ENCODE measurements at regions not wholly inside any gene's neighbourhood (a gene's known extent, or its start where the extent isn't known, plus 50 kb on each side); places are given as distances from the start of the nearest gene placed in this dataset.
"Not testable (repeated sequence)": the region's sequence is repeated elsewhere in the genome, so short reads cannot be mapped to it uniquely, and the experiment has no call there.

DNA sequence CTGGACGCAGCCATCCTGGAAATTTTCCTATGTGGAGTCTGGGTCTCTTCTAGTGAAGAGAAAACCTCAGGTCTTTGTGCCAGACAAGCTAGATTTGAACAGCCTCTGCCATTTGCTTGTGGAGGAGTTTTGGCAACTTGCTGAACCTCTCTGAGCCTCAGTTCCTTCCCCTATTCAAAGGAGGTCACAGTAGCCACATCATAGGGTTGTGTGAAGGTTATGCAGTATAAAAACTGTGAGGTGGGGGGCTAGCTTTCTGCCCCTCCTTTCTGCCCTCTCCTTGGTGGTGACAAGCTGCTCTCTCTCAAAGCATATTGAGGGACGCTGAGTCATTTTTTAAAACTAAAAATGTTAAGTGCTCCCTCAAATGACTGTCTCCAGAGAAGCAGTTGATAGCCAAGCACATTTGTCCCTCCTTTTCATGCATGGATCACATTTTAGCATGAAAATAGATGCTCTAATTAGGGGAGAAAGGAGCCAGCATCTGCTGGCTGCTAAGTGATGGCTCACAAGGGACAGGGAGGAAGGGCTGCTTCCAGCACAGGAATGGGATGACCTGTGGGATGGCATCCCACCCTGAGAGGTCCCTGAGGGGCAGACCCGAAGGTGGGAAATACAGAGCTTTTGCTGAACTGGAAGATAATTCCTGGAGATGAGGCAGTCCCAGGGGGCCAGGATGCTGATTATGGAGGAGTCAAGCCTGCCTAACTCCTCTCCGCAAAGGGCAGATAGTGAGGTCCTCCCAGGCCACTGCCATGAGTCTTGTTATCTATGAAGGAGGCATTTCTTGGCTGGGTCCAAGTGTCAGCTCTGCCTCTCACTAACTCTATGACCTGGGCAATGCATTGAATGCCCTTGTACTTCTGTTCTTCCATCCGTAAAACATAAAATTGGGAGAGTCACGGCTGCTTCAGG, 218.8 kb downstream of the RAB11FIP4 start:
- no peak for DNase-seq

DNA sequence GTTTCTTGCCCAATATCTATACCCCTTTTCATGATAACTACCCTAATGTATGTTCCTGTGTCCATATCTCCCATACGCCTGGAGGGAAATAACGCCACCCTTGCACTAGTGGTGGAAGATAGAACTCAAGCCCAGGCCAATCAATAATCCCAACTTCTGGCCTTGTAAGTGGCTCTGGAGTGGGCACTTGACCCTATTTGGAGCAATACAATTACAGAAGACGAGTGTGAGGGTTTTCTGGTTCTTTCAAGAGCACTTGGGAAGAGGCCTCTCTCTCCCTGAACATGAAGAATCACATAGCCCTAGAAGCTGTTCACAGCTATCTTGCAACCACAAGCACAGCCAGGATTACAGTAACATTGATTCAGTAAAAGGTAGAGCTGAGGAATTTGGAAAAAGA, 217.9 kb downstream of the RAB11FIP4 start:
- peak in 1 of 3 experiments; percentile 60 for DNase-seq

DNA sequence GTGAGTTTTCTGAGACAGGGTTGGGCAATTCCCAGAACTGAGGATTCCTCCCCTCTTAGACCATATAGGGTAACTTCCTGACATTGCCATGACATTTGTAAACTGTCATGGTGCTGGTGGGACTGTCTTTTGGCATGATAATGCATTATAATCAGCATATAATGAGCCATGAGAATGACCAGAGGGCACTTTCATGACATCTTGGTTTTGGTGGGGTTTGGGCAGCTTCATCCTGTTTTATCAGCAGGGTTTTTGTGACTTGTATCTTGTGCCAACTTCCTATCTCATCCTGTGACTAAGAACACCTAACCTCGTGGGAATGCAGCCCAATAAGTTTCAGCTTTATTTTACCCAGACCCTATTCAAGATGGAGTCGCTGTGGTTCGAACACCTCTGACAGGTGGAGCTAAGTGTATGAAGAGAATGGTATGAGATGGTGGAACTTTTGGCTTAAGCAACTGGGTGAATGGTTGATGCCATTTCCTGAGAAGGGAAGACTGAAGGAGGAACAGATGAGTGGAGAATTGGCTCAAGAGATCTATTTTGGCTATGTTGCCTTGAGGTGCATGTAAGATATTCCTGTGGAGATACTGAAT, 217.3 kb downstream of the RAB11FIP4 start:
- DNase-seq: no peak

DNA sequence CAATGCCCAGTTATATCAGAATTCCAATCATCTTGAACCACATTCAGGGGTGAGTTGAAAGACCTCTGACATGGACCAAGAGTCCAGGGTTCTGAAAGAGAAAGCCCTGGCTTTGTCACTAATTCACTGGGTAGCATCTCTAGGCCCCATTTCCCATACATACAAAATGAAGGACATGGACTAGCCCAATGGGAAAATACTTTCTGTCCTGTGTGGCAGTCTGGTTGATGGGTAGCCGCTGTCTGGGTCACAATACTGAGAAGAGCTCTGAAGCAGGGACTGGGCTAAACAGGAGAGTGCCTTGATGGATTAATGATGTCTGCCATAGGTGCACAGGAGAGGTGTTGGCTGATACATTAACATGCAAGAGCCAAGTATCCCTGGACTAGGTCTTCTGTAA, 214.3 kb downstream of the RAB11FIP4 start:
- DNase-seq: no peak

DNA sequence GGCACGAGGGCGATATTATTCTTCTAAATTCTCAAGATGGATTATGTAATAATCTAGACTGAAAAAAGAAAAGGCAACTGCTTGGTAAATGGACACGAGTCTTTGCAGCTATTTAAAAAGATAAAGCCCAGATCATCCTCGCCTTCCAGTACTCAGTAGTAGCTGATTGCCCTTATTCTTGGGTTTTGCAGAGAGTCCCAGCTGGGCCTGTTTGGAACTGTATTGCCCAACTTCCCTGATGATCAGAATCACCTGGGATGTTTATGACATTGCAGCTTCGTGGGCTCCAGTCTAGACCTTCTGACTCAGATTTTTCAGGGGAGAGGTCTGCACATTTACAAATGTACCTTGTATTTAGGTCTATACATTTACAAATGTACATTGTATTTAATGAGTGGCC, 213.5 kb downstream of the RAB11FIP4 start:
- DNase-seq: no peak

DNA sequence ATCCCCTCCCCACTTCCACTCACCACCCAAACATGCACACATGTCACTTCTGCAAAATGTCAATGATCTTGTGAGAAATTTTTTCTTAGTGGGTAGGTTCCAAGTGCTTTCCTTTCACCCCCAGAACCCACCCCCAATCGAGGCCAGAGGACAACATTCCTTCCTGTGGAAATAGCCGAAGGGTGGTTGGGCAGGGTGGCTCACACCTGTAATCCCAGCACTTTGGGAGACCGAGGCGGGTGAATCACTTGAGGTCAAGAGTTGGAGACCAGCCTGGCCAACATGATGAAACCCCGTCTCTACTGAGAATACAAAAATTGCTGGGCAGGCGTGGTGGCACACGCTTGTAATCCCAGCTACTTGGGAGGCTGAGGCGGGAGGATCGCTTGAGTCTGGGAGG, 208.7 kb downstream of the RAB11FIP4 start:
- not testable (repeated sequence) for DNase-seq

DNA sequence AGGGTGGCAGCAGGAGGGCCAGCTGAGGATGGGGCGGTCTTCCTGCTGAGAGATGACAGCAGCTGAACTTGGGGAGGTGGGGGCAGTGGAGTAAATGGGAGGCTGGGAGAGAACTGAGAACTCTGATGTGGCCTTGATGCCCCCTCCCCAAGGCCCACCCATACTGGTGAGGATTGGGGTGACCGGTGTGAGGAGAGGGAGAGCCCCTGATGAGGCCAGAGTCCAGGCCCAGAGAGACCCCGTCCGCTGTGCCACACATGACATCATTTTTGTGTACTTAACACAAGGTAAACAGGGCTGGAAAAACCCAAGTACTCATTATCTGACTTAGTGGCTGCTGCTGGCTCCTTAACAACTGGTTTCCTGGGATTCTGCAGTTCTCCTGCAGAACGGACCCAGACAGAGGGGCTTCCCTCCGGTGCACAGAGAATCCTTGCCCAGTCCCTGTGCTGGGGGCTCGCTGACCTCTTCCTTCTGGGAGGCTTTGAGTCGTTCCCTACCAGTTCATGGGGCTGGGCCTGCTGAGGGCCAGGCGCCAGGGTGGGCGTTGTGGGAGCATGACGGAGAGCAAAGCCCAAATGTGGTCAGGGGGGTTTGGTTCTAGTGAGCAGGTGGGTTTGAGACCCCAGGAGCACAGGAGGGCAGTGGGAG, 207.6 kb downstream of the RAB11FIP4 start:
- peak in 2 of 3 experiments; percentile 36 to 57 for DNase-seq

DNA sequence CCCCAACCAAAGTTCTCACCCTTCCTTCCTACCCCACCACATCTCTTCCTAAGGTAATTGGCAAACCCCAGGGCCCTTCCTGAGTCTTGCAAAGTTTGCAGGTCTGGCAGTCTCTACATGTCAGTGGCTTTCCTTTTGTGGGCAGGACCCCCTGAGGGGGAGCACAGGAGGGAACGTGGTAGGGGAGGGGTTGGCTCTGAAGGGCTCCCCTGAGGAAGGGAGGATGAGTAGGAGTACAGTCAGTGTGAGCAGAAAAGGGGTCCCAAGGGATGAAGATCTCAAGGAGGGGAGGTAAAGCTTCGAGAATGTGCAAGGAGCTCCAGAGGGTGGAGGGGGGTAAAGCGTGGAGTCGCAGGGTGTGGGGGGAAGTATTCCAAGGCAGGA, 206.9 kb downstream of the RAB11FIP4 start:
- DNase-seq: peak in 1 of 3 experiments; percentile 18

DNA sequence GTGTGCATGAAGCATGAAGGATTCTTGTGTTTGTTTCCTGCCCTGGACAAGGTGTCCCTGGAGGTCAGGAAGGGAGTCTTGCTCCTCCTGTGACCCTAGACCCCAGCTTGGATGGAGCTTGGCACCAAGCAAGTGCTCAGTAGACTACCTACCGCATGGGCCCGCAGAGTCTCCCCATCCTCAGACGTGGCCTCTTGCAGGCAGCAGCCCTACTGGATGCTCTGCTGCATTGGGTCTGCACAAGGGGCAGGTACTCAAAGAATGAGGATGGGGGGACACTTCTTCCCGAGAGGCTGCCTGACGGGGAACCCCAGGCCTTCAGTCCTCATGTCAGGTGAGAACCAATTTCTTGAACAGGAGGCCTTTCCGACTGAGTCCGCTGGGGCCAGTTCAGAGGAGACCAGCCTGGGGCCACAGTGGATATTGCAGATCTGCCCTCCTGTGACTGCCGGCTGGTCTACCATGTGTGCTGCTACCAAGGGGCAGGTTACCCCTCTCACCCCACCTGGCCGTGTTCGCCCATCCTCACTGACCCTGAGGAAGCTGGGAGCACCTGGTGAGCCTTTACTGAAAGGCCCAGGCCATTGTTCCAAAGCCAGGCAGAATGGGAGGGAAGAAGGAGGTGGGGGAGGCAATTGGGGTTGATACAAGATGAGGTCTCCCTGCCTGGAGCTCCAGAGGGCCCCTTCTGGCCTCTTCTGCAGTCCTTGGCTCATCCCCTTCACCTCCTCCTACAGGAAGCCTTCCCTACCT, 206.3 kb downstream of the RAB11FIP4 start:
- DNase-seq: no peak

DNA sequence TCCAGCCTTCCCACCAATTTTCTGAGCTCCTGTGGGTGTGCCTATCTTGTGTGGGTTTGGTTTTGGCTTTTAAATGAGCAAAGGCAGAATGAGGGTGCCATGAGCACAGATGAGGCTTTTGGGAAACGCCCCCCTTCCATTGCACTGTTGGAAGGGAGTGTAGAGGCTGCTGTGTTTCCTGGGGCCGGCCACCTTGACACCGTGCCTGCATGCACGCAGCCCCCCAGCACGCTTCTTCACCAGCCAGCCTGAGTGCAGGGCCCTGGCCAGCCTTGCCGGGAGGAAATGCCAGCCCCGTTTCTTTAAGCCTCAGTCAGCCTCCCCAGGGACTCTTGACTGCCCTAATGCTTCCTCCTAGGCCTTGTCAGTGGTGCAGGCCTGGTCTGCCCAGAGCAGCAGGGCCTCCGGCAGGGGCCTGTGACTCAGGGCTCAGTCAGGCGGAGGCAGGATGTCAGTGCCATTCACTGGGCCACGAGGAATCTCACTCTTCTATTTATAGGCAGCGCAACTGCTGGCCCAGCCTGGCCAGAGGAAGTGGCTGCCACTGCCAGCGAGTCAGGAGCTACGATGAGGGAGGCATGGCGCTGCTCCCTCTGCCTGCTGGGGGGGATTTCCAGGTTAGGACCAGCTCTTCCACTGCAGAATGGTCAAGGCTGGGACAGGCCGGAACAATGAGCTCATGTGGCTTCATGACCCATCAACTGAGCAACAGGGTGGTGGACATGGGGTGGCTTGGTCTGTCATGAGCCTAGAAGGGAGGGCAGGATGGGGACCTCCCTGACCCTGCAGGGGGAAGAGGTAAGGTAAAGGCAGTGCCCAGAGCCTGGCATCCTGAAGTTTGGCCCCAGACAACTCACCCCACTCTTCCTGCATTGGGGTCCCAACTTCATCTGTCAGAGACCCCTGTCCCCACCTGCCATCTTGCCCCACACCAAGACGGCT, 205.2 kb downstream of the RAB11FIP4 start:
- no peak for DNase-seq

DNA sequence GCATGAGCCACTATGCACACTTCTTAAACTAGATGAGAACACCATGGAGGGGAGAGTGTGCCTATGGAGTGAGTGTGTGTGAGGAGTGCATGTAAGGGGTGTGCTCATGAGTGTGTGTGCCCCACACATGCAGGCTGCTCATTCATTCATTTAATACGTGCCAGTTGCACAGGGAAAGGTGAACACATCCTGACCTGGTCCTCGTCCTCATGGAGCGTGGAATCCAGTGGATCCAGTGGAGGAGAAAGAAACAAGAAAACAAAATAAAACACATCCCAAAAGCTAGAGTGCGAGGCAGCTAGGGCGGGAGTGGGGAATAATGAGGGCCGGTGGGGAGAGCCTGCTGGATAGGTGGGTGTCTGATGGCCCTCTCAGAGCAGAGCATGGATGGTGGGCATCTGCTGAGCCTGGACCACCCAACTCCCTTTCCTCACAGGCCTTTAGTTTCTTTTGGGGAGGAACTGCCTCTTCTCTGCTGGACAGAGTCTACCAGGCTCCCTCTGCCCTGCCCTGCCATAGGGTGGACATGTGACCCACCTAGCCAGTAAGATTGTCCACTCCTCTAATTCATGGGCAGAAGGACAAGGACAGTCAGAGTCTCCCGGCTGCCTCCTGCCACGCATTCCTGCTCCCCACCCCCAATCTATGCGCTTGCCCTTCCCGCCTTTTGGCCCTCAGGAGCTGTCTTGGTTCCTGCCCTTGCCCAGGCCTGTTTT, 204.3 kb downstream of the RAB11FIP4 start:
- no peak for DNase-seq

DNA sequence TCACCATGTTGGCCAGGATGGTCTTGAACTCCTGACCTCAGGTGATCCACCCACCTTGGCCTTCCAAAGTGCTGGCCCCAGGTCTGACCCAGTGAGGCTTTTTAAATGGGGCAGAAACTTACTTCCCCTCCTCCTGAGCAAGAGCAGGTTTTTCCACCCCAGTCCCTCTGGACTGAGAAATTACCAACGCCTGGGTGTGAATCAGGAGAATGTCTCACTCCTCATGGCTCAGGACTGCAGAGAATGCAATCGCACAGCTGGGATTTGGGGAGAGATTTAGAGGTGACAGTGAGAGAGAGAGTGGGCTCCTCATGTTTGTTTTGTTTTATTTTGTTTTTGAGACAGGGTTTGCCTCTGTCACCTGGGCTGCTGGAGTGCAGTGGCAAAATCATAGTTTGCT, 203.6 kb downstream of the RAB11FIP4 start:
- no peak for DNase-seq

DNA sequence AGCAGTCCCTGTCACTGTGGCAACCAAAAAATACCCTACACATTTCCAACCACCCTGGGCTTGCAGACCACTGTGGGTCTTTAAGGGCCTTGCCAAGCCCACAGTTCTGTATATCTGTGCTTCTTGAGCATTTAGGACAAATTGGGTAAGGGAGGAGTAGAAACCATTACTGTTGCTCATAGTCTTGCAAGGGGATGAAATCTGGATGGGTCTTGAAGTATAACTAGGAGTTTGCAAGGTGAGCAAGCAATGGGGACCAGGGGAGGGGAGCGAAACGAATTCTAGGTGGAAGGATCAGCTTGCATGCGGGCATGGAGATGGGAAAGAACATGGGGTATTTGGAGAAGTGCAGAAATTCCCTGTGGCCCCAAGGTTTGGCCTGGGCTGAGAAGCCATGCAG, 202.9 kb downstream of the RAB11FIP4 start:
- DNase-seq: no peak

DNA sequence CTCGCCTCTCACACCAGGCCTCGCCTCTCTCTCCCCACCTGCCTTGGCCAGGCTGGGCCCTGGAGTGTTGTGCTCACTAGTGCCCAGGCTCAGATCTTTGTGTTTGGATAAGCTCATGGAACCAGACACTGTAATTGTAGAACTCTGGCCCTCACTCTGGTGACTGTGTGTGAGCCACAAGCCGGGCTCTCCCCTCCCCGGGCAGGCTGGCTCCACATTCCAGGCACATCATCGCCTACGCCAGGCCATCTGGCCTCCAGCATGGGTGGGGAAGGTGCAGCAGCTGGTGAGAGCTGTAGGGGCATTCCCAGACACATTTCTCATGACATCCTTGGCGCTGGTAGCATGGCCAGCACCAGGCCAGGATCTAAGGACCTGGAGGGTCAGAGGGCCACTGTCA, 202.3 kb downstream of the RAB11FIP4 start:
- DNase-seq: no peak

DNA sequence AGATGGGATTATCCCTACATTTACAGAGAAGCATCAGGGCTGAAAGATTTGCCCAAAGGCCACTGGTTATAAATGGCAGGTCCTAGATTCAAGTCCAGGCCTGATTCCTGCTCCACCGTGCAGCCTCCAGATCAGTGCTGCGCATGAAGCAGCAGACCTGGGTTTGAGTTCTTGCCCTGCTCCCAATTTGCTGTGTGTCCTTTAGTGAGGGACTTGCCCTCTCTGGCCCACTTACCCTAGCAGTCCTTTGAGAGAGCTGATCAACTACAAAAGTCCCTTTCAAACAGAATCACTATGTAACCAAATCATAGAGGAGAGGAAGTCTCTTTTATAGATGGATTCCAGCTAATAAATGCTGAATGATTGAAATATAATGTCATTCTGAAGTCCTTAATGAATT, 200.4 kb downstream of the RAB11FIP4 start:
- DNase-seq: no peak

DNA sequence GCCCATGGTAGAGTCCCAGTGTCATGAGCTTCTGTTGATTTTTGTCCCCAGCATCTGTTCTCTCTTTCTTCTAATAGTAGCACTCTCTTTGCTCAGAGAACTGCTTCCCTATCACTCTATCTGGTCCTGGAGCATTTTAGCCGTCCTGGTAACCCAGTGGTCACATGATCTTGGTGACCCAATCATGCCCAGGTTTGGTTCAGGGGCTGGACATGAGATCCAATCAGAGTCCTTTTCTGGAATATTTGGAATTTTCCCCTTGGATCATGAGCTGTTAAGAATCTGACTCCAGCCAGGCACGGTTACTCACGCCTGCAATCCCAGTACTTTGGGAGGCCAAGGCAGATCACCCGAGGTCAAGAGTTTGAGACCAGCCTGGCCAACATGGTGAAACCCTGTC, 197.0 kb downstream of the RAB11FIP4 start:
- DNase-seq: no peak

DNA sequence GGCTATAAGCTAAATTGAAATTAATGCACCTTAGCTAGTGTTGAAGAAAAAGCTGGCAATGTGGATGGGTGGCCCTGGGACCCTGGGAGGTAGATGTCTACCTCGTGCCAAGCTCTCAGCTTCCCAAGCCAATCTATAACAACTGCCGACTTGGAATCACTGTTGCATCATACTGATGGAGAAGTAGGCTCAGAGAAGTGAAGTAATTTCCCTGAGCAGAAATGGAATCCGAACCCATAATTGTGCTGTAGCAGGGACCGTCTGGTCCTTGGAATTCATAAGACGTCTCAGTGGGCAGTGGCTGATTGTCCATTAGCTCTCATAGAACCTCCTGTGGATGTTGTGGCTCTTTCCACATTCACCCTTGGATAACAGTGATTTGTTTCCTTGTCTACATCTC, 196.6 kb downstream of the RAB11FIP4 start:
- no peak for DNase-seq

All from NCI-H1417 (cell line).